Mesenchymal stem cell (in vitro differentiated cells and primary cell): ENCODE measurements at regions not wholly inside any gene's neighbourhood (a gene's known extent, or its start where the extent isn't known, plus 50 kb on each side); places are given as distances from the start of the nearest gene placed in this dataset.
"Not testable (repeated sequence)": the region's sequence is repeated elsewhere in the genome, so short reads cannot be mapped to it uniquely, and the experiment has no call there.

Source experiments
- DNase-seq: peaks from one replicate; pipeline ENCODE4 v3.0.0-alpha.2; 2013
- H2AFZ ChIP-seq: one replicate; pipeline ENCODE4 v1.6.1; 2013; ENCODE audit warnings: low read depth, mild to moderate bottlenecking, control low read depth, inconsistent platforms, low read length, moderate library complexity
- H2AK5ac ChIP-seq: 2 replicates; pipeline ENCODE4 v1.6.1; 2013; ENCODE audit warnings: low read length, moderate library complexity, mild to moderate bottlenecking, inconsistent platforms; ENCODE audit not compliant: severe bottlenecking
- H2BK120ac ChIP-seq: one replicate; pipeline ENCODE4 v1.6.1; 2013; ENCODE audit warnings: low read depth, mild to moderate bottlenecking, inconsistent platforms, low read length, moderate library complexity
- H2BK12ac ChIP-seq, 2 experiments: one replicate each; pipeline ENCODE4 v1.6.1; 2013; ENCODE audit warnings: inconsistent platforms in 2 of 2, low read length in 2 of 2, mild to moderate bottlenecking in 2 of 2, moderate library complexity in 2 of 2, control low read depth in 1 of 2
- H2BK15ac ChIP-seq: one replicate; pipeline ENCODE4 v1.6.1; 2013; ENCODE audit warnings: mild to moderate bottlenecking, low read depth, inconsistent platforms; ENCODE audit not compliant: poor library complexity, severe bottlenecking
- H2BK5ac ChIP-seq: 2 replicates; pipeline ENCODE4 v1.6.1; 2013; ENCODE audit warnings: low read depth, mild to moderate bottlenecking, low read length, control low read depth, inconsistent platforms; ENCODE audit not compliant: poor library complexity, severe bottlenecking
- H3K14ac ChIP-seq, 2 experiments: one replicate each; pipeline ENCODE4 v1.6.1; 2013; ENCODE audit warnings: inconsistent platforms in 2 of 2, low read length in 2 of 2, control low read depth in 1 of 2, mild to moderate bottlenecking in 1 of 2, moderate library complexity in 1 of 2
- H3K18ac ChIP-seq, 2 experiments: one replicate each; pipeline ENCODE4 v1.6.1; 2013; ENCODE audit warnings: inconsistent platforms in 2 of 2, low read length in 2 of 2, control low read depth in 1 of 2, low read depth in 1 of 2, mild to moderate bottlenecking in 1 of 2
- H3K23ac ChIP-seq, 2 experiments: one replicate each; pipeline ENCODE4 v1.6.1; 2013; ENCODE audit warnings: inconsistent platforms in 2 of 2, low read length in 2 of 2, mild to moderate bottlenecking in 2 of 2, moderate library complexity in 2 of 2, control low read depth in 1 of 2
- H3K27ac ChIP-seq: 2 replicates; pipeline ENCODE4 v1.5.1; 2013; ENCODE audit warnings: mild to moderate bottlenecking, moderate library complexity, low read length, control low read depth, inconsistent platforms; ENCODE audit not compliant: poor library complexity, severe bottlenecking
- H3K27me3 ChIP-seq, 2 experiments: 2 replicates each; pipeline versions ENCODE4 v1.6.1 to v1.7.0; 2013; ENCODE audit warnings: low read length in 2 of 2, mild to moderate bottlenecking in 2 of 2, moderate library complexity in 2 of 2, control low read depth in 1 of 2, inconsistent platforms in 1 of 2; ENCODE audit not compliant: control insufficient read depth in 1 of 2, insufficient read depth in 1 of 2
- H3K36me3 ChIP-seq, 2 experiments: 2 replicates each; pipeline versions ENCODE4 v1.6.1 to v1.7.0; 2013; ENCODE audit warnings: low read length in 2 of 2, control low read depth in 1 of 2, inconsistent platforms in 1 of 2, low read depth in 1 of 2, mild to moderate bottlenecking in 1 of 2; ENCODE audit not compliant: insufficient read depth in 2 of 2, control insufficient read depth in 1 of 2
- H3K4ac ChIP-seq, 2 experiments: one replicate each; pipeline ENCODE4 v1.6.1; 2013; ENCODE audit warnings: inconsistent platforms in 2 of 2, low read length in 2 of 2, mild to moderate bottlenecking in 2 of 2, moderate library complexity in 2 of 2, control low read depth in 1 of 2, low read depth in 1 of 2
- H3K4me1 ChIP-seq: 2 replicates; pipeline ENCODE4 v1.6.1; 2013; ENCODE audit warnings: low read depth, low read length, control low read depth; ENCODE audit not compliant: control insufficient read depth, insufficient read depth
- H3K4me2 ChIP-seq: 2 replicates; pipeline ENCODE4 v1.6.1; 2013; ENCODE audit warnings: low read length, mild to moderate bottlenecking, inconsistent platforms; ENCODE audit not compliant: poor library complexity, severe bottlenecking
- H3K4me3 ChIP-seq, 2 experiments: 2 replicates each; pipeline versions ENCODE4 v1.5.1 to v1.7.0; 2013; ENCODE audit warnings: low read length in 2 of 2, mild to moderate bottlenecking in 2 of 2, control low read depth in 1 of 2, low read depth in 1 of 2; ENCODE audit not compliant: insufficient read depth in 1 of 2
- H3K79me1 ChIP-seq: replicated peaks from 2 replicates; pipeline ENCODE4 v1.6.1; 2013; ENCODE audit warnings: mild to moderate bottlenecking, control low read depth, low read length, inconsistent platforms; ENCODE audit not compliant: poor library complexity, severe bottlenecking
- H3K9ac ChIP-seq: 2 replicates; pipeline ENCODE4 v1.7.0; 2013; ENCODE audit warnings: mild to moderate bottlenecking, low read length, moderate library complexity
- H3K9me3 ChIP-seq: 2 replicates; pipeline ENCODE4 v1.7.0; 2013; ENCODE audit warnings: mild to moderate bottlenecking, low read length; ENCODE audit not compliant: control insufficient read depth
- H4K8ac ChIP-seq: one replicate; pipeline ENCODE4 v1.6.1; 2013; ENCODE audit warnings: inconsistent platforms, mild to moderate bottlenecking, low read length, moderate library complexity
- H4K91ac ChIP-seq: one replicate; pipeline ENCODE4 v1.6.1; 2013; ENCODE audit warnings: mild to moderate bottlenecking, low read length, inconsistent platforms
- WGBS: methylation state at CpG from one replicate; pipeline ENCODE4 v1.1.7; 2013; ENCODE audit warnings: mixed read lengths; 5-methylcytosine and 5-hydroxymethylcytosine counted together

GRCh38 chrX:115357326-115358120, 68.0 kb downstream of the LUZP4 start:
- DNase-seq, result no peak
- H3K27ac ChIP-seq, result no peak overlapping the region
- H3K18ac ChIP-seq, result no peak overlapping the region
- no peak overlapping the region for H4K8ac ChIP-seq
- H3K79me1 ChIP-seq, result no peaks in the 10 kb centered on the region
- no peak overlapping the region for H2BK15ac ChIP-seq
- WGBS, result 100% methylated on average over 1 of the region's 3 CpGs
- no peak overlapping the region for H3K14ac ChIP-seq
- H3K23ac ChIP-seq, result no peak overlapping the region
- peak overlapping the region; percentile 21 for H3K9ac ChIP-seq
- no peak overlapping the region for H2BK12ac ChIP-seq
- no peak overlapping the region for H3K4me2 ChIP-seq
- peaks cover 0 to 20% of the 10 kb centered on the region in 2 experiments for H3K27me3 ChIP-seq
- no peaks in the 10 kb centered on the region for H3K36me3 ChIP-seq
- H3K4me1 ChIP-seq, result peaks cover 2% of the 10 kb centered on the region
- H4K91ac ChIP-seq, result no peak overlapping the region
- H3K9me3 ChIP-seq, result no peaks in the 10 kb centered on the region
- H2AFZ ChIP-seq, result no peak overlapping the region
- no peak overlapping the region for H2AK5ac ChIP-seq
- H2BK5ac ChIP-seq, result no peak overlapping the region
- H3K4me3 ChIP-seq, result no peak overlapping the region
- no peak overlapping the region for H2BK120ac ChIP-seq
- no peak overlapping the region for H3K4ac ChIP-seq

GRCh38 chrX:115359508-115359907, 70.0 kb downstream of the LUZP4 start:
- H3K23ac ChIP-seq, H3K14ac ChIP-seq, H3K4me2 ChIP-seq, DNase-seq, H3K4me3 ChIP-seq, H4K8ac ChIP-seq, H3K4ac ChIP-seq, H3K36me3 ChIP-seq, H4K91ac ChIP-seq, H2AK5ac ChIP-seq, H2AFZ ChIP-seq, H2BK5ac ChIP-seq, H3K79me1 ChIP-seq, H3K18ac ChIP-seq, H3K9ac ChIP-seq, H2BK15ac ChIP-seq, H2BK120ac ChIP-seq, H2BK12ac ChIP-seq, H3K27ac ChIP-seq, H3K9me3 ChIP-seq, H3K4me1 ChIP-seq: not testable (repeated sequence)
- peaks cover 0 to 23% of the 10 kb centered on the region in 2 experiments for H3K27me3 ChIP-seq
- WGBS, result 100% methylated on average over 3 of the region's 7 CpGs

- Histone ChIP-seq H3K4me3 (no peak overlapping the region), H2AFZ (no peak overlapping the region), H3K79me1 (no peaks in the 10 kb centered on the region), H3K36me3 (no peaks in the 10 kb centered on the region), H3K4me1 (peaks cover 2% of the 10 kb centered on the region), H3K9me3 (no peaks in the 10 kb centered on the region), H3K4ac (no peak overlapping the region), H4K91ac (no peak overlapping the region), H3K14ac (no peak overlapping the region), H2BK15ac (no peak overlapping the region), H2BK120ac (no peak overlapping the region), H4K8ac (no peak overlapping the region), H2BK5ac (no peak overlapping the region), H3K9ac (no peak overlapping the region), H3K18ac (no peak overlapping the region), H3K4me2 (no peak overlapping the region), H2BK12ac (no peak overlapping the region), H3K27me3 (peaks cover 0 to 20% of the 10 kb centered on the region in 2 experiments), H3K27ac (no peak overlapping the region), H2AK5ac (no peak overlapping the region), H3K23ac (no peak overlapping the region)
- WGBS, result 91% methylated on average over 2 of the region's 2 CpGs
- no peak for DNase-seq
These were observed 70.8 kb downstream of the LUZP4 start for GRCh38 chrX:115360220-115360781.

- Histone ChIP-seq H3K4me1 (peaks cover 6% of the 10 kb centered on the region), H2AFZ (no peak overlapping the region), H3K4me3 (no peak overlapping the region), H2BK120ac (no peak overlapping the region), H2BK12ac (no peak overlapping the region), H3K27ac (no peak overlapping the region), H3K36me3 (no peaks in the 10 kb centered on the region), H3K23ac (no peak overlapping the region), H2BK5ac (no peak overlapping the region), H3K4ac (no peak overlapping the region), H4K91ac (no peak overlapping the region), H2AK5ac (no peak overlapping the region), H3K18ac (no peak overlapping the region), H3K9me3 (no peaks in the 10 kb centered on the region), H2BK15ac (no peak overlapping the region), H4K8ac (no peak overlapping the region), H3K9ac (no peak overlapping the region), H3K14ac (no peak overlapping the region), H3K79me1 (no peaks in the 10 kb centered on the region), H3K27me3 (peaks cover 0 to 22% of the 10 kb centered on the region in 2 experiments), H3K4me2 (no peak overlapping the region)
- peak; percentile 61 for DNase-seq
- WGBS, result 97% methylated on average over 8 of the region's 18 CpGs
These were observed 73.0 kb downstream of the LUZP4 start for GRCh38 chrX:115362334-115363095.
